ENCODE measurements at regions not wholly inside any gene's neighbourhood (a gene's known extent, or its start where the extent isn't known, plus 50 kb on each side); places are given as distances from the start of the nearest gene placed in this dataset.

GRCh38 chr6:743320-744096 lies 50.6 kb upstream of the EXOC2 start:
- TF ChIP-seq GATA1 (IDR thresholded peaks at IDR 0.05; ENCODE audit: low read depth, low read length) = no peak
- no peak for DNase-seq
